HUES64 (cell line): ENCODE measurements at regions not wholly inside any gene's neighbourhood (a gene's known extent, or its start where the extent isn't known, plus 50 kb on each side); places are given as distances from the start of the nearest gene placed in this dataset.

ENCODE experiments used
- H3K27ac ChIP-seq: 2 replicates; pipeline ENCODE4 v1.7.0; 2013; ENCODE audit warnings: low read depth, low read length, inconsistent platforms
- H3K27me3 ChIP-seq: 2 replicates; pipeline ENCODE4 v1.6.1; 2013; ENCODE audit warnings: mild to moderate bottlenecking, low read length; ENCODE audit not compliant: insufficient read depth
- H3K36me3 ChIP-seq: 2 replicates; pipeline ENCODE4 v1.6.1; 2013; ENCODE audit warnings: mild to moderate bottlenecking, low read length; ENCODE audit not compliant: insufficient read depth
- H3K4me1 ChIP-seq: 2 replicates; pipeline ENCODE4 v1.6.1; 2013; ENCODE audit warnings: mild to moderate bottlenecking, low read length, moderate library complexity; ENCODE audit not compliant: insufficient read depth
- H3K4me3 ChIP-seq: 2 replicates; pipeline ENCODE4 v1.5.1; 2013; ENCODE audit warnings: mild to moderate bottlenecking, low read length, moderate library complexity
- H3K9ac ChIP-seq: 2 replicates; pipeline ENCODE4 v1.6.1; 2013; ENCODE audit warnings: mild to moderate bottlenecking, low read depth, low read length
- H3K9me3 ChIP-seq: 2 replicates; pipeline ENCODE4 v1.6.1; 2013; ENCODE audit warnings: low read depth, low read length; ENCODE audit not compliant: insufficient read depth
- WGBS: fragments of 150-250, 120-280 bp; methylation state at CpG from one replicate; pipeline ENCODE4 v1.1.7; 2013; ENCODE audit warnings: missing lambda C conversion rate; 5-methylcytosine and 5-hydroxymethylcytosine counted together

DNA sequence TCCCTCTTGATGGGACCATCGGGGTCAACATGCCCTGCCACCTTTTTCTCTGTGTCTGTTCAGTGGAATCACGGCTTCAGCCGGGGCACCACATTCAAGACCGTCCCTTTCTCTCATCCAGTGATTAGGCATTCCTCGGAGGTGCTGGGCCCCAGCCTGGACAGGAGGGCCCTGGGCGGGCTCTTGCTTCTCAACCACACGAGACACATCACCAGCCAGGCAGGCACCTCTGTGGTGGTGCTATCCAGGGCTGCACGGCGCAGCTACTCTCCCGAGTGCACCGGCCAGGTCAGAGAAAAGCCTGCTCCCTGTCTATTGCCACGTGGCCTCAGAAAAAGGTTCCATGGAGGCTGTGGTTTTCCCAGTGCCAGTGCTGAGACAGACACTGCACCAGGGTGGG lies 255.2 kb upstream of the IRX1 start:
- H3K9ac ChIP-seq = no peak overlapping the region
- no peaks in the 10 kb centered on the region for H3K27me3 ChIP-seq
- WGBS = 95% methylated on average over 12 of the region's 12 CpGs
- H3K4me3 ChIP-seq = no peak overlapping the region
- H3K9me3 ChIP-seq = no peaks in the 10 kb centered on the region
- no peak overlapping the region for H3K27ac ChIP-seq
- no peaks in the 10 kb centered on the region for H3K4me1 ChIP-seq
- no peaks in the 10 kb centered on the region for H3K36me3 ChIP-seq

DNA sequence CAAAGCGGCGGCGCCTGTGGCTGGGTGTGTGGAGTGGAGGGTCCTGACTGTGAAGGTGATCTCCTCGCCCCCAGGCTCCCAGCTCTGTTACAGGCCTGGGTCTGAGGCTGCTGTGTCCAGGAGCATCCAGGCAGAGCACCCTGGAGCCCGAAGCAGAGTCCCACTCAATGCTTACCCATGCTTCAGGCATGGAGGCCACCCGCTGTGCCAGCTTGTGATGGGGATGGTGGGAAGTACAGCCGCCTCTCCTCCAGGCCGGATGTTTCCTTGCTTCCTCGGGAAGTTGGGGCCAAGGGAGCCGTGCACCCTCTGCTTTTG lies 255.9 kb upstream of the IRX1 start:
- 90% methylated on average over 10 of the region's 10 CpGs for WGBS
- no peaks in the 10 kb centered on the region for H3K4me1 ChIP-seq
- H3K27ac ChIP-seq = no peak overlapping the region
- no peaks in the 10 kb centered on the region for H3K36me3 ChIP-seq
- no peak overlapping the region for H3K4me3 ChIP-seq
- H3K9me3 ChIP-seq = no peaks in the 10 kb centered on the region
- H3K27me3 ChIP-seq = no peaks in the 10 kb centered on the region
- H3K9ac ChIP-seq = no peak overlapping the region

GRCh38 chr5:3339092-3339797 lies 256.4 kb upstream of the IRX1 start:
- WGBS = 91% methylated on average over 23 of the region's 23 CpGs

GRCh38 chr5:3337812-3338541 lies 257.7 kb upstream of the IRX1 start:
- no peaks in the 10 kb centered on the region for H3K36me3 ChIP-seq
- H3K4me1 ChIP-seq = no peaks in the 10 kb centered on the region
- no peaks in the 10 kb centered on the region for H3K9me3 ChIP-seq
- WGBS = 94% methylated on average over 16 of the region's 16 CpGs
- H3K9ac ChIP-seq = no peak overlapping the region
- H3K4me3 ChIP-seq = no peak overlapping the region
- H3K27me3 ChIP-seq = no peaks in the 10 kb centered on the region
- no peak overlapping the region for H3K27ac ChIP-seq

More at GRCh38 chr5:3339092-3339797, 256.4 kb upstream of the IRX1 start:
- Histone ChIP-seq H3K36me3 (no peaks in the 10 kb centered on the region), H3K4me1 (no peaks in the 10 kb centered on the region), H3K9ac (no peak overlapping the region), H3K27me3 (no peaks in the 10 kb centered on the region), H3K9me3 (no peaks in the 10 kb centered on the region), H3K4me3 (no peak overlapping the region), H3K27ac (no peak overlapping the region)

GRCh38 chr5:3336666-3337065 lies 259.0 kb upstream of the IRX1 start:
- no peak overlapping the region for H3K27ac ChIP-seq
- no peaks in the 10 kb centered on the region for H3K27me3 ChIP-seq
- no peak overlapping the region for H3K4me3 ChIP-seq
- H3K36me3 ChIP-seq = no peaks in the 10 kb centered on the region
- H3K4me1 ChIP-seq = no peaks in the 10 kb centered on the region
- WGBS = 87% methylated on average over 11 of the region's 11 CpGs
- H3K9ac ChIP-seq = no peak overlapping the region
- H3K9me3 ChIP-seq = no peaks in the 10 kb centered on the region

GRCh38 chr5:3335301-3335700 lies 260.3 kb upstream of the IRX1 start:
- Histone ChIP-seq H3K36me3 (no peaks in the 10 kb centered on the region), H3K4me3 (no peak overlapping the region), H3K27me3 (no peaks in the 10 kb centered on the region), H3K4me1 (no peaks in the 10 kb centered on the region), H3K9me3 (no peaks in the 10 kb centered on the region), H3K27ac (no peak overlapping the region), H3K9ac (no peak overlapping the region)
- whole genome bisulfite sequencing = 86% methylated on average over 12 of the region's 12 CpGs

DNA sequence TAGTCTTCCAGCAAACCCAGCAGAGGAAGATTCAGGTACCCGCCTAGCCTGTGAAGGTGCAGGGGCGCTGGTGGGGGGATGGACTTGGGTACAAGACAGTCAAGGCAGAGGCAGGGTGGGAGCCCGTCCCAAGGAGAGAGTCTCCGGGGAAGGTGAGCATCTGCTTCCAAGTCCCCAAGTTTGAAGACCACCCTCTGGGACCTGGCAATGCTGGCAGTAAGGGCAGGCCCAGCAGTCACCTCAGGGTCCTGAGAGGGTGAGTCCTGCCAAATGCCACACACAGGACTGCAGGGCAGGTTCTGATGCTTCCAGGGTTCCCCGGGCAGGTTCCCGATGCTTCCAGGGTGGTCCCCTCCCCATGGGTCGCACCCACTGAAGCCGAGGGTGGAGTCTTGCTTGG lies 261.8 kb upstream of the IRX1 start:
- Histone ChIP-seq H3K27me3 (no peaks in the 10 kb centered on the region), H3K36me3 (no peaks in the 10 kb centered on the region), H3K27ac (no peak overlapping the region), H3K4me3 (no peak overlapping the region), H3K9me3 (no peaks in the 10 kb centered on the region), H3K9ac (no peak overlapping the region), H3K4me1 (no peaks in the 10 kb centered on the region)
- WGBS = 83% methylated on average over 8 of the region's 8 CpGs

DNA sequence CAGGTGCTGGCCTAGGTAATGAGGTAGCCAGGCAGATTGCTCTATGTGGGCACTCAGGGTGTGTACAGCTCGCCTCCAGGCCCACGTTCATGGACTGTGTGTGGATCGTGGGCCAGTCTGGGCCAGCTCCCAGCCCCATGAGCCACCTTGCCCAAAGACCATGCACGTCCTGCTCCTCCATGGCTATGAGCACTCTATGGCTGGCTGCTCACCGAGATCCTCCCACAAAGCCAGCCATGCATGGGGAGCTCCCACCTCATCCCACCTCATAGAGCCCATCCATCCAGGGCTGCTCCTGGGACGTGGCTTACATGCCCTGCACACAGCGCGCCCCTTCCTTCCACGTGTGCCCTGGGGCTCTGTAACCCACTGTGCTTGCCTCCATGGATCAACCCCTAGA lies 262.5 kb upstream of the IRX1 start:
- Histone ChIP-seq H3K27me3 (no peaks in the 10 kb centered on the region), H3K36me3 (no peaks in the 10 kb centered on the region)

DNA sequence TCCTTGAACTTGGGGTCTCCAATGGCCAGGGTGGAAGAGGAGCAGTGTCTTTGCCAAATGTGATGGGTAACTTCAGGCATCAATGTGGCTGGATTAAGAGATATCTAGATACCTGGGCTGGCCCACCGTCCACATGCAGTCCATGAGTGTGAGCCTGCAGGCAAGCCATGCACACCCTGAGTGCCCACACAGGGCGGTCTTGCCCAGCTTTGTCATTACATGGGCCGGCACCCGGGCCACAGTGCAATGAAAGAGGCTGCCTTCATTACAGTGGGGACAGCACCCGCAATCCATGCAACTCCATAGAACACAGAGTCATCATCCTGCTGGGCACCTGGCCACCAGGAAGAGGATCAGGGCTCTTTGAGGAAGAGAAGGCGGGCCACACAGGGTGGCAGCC lies 263.8 kb upstream of the IRX1 start:
- H3K27me3 ChIP-seq = no peaks in the 10 kb centered on the region
- H3K9me3 ChIP-seq = no peaks in the 10 kb centered on the region
- WGBS = 99% methylated on average over 6 of the region's 6 CpGs
- no peaks in the 10 kb centered on the region for H3K4me1 ChIP-seq
- H3K36me3 ChIP-seq = no peaks in the 10 kb centered on the region
- no peak overlapping the region for H3K9ac ChIP-seq
- no peak overlapping the region for H3K27ac ChIP-seq
- H3K4me3 ChIP-seq = no peak overlapping the region

More for the DNA sequence above, 262.5 kb upstream of the IRX1 start:
- H3K4me3 ChIP-seq = no peak overlapping the region
- 96% methylated on average over 9 of the region's 9 CpGs for WGBS
- no peak overlapping the region for H3K27ac ChIP-seq
- no peaks in the 10 kb centered on the region for H3K9me3 ChIP-seq
- H3K4me1 ChIP-seq = no peaks in the 10 kb centered on the region
- no peak overlapping the region for H3K9ac ChIP-seq

DNA sequence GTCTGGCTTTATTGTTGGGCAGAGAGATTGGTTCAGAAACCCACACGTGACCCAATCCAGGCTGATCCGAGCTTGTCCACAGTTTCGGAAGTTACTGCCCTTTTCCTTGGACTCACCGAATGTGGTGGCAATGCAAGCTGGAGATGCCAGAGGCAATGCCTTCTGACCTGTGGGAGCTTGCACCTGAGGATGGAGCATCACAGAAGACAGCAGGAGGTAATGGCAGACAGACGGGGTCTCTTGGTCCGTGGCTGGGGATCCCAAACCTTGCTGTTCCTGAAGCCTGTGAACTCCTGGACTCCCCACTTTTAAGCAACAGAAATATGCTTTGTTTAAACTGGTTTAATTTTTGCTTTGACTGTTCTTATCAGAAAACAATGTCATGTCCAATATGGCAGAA lies 265.2 kb upstream of the IRX1 start:
- H3K36me3 ChIP-seq = no peaks in the 10 kb centered on the region
- WGBS = 94% methylated on average over 6 of the region's 6 CpGs
- no peaks in the 10 kb centered on the region for H3K27me3 ChIP-seq
- no peaks in the 10 kb centered on the region for H3K4me1 ChIP-seq
- no peak overlapping the region for H3K27ac ChIP-seq
- no peaks in the 10 kb centered on the region for H3K9me3 ChIP-seq
- no peak overlapping the region for H3K4me3 ChIP-seq
- H3K9ac ChIP-seq = no peak overlapping the region

DNA sequence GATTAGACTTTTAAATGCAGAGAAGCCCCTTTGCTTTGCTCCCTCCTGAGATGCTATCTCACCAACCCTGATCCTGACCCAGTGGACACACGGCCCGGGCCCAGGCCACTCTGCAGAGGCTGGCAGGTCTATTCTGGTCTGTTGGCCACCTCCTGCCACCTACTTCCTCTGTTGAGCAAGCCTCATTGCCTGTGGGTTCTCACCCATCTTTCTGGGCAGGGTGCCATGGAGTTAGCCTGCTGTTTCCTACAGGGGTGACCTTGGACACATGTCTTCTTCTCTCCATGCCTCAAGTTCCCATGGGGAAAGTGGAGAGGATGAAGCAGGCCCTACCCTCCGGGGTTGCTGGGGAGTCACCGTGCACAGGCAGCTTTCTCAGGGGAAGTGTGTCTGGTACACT lies 266.2 kb upstream of the IRX1 start:
- Histone ChIP-seq H3K27ac (no peak overlapping the region), H3K4me1 (no peaks in the 10 kb centered on the region), H3K4me3 (no peak overlapping the region), H3K27me3 (no peaks in the 10 kb centered on the region), H3K9ac (no peak overlapping the region), H3K9me3 (no peaks in the 10 kb centered on the region), H3K36me3 (no peaks in the 10 kb centered on the region)
- 93% methylated on average over 4 of the region's 4 CpGs for WGBS
